HCT116 (cell line): ENCODE measurements at regions not wholly inside any gene's neighbourhood (a gene's known extent, or its start where the extent isn't known, plus 50 kb on each side); places are given as distances from the start of the nearest gene placed in this dataset.

Experiments used
- ATAC-seq: fragments of 200-7000 bp; cut with Tn5 transposase; 2 replicates; pipeline ENCODE4 v1.9.1; 2020; ENCODE audit warnings: mild to moderate bottlenecking, moderate library complexity
- BruUV-seq: library from RNA; stranded (reverse); fragments of 400-500 nt; replicated peaks from 2 replicates; lab custom pipeline; 2021; lab: Mats Ljungman, UMichigan
- CTCF ChIA-PET: fragments of 300-600 bp; sonication (Branson Sonifier 250); formaldehyde crosslinking; loops from one replicate; lab custom pipeline; 2021; ENCODE audit warnings: antibody characterized with exemption; lab: Charles Lee
- POLR2A ChIA-PET: fragments of 300-600, 350-600 bp; sonication (Branson Sonifier 250); formaldehyde crosslinking; loops from one replicate; lab custom pipeline; 2021; ENCODE audit warnings: antibody characterized with exemption; lab: Charles Lee
- RAD21 ChIA-PET, 2 experiments: fragments of 300-600 bp; sonication (Branson Sonifier 250); formaldehyde crosslinking; loops; one replicate each; lab custom pipeline; 2023; ENCODE audit warnings: low total read pairs in 2 of 2; ENCODE audit not compliant: uncharacterized antibody in 2 of 2, unreplicated experiment in 2 of 2, low non-redundant PET in 1 of 2; lab: Charles Lee
- DNase-seq: peaks from one replicate; pipeline ENCODE4 v3.0.0-alpha.2; 2010; ENCODE audit warnings: low read depth, low spot score
- H2AFZ ChIP-seq: fragments of 200-600 bp; shearing (Covaris generic), sonication (generic); 2 replicates; pipeline ENCODE4 v1.6.1; 2017; ENCODE audit warnings: low read depth, mixed run types, mixed read lengths, antibody characterized with exemption, low read length; ENCODE audit not compliant: poor library complexity, severe bottlenecking
- H3K27ac ChIP-seq: 2 replicates; pipeline ENCODE4 v1.5.1; 2012; ENCODE audit warnings: low read depth, low read length
- H3K27me3 ChIP-seq: fragments of 200-600 bp; sonication (generic); 2 replicates; pipeline ENCODE4 v1.6.1; 2016; ENCODE audit warnings: mixed run types, low read length, mixed read lengths; ENCODE audit not compliant: insufficient read depth
- H3K36me3 ChIP-seq, 2 experiments: fragments of 200-500 bp in 1 of 2; fragments of 200-600 bp in 1 of 2; sonication (Bioruptor generic) in 1 of 2; sonication (generic) in 1 of 2; 2 replicates each; pipeline versions ENCODE4 v1.5.1 to v1.6.1; 2014 to 2016; ENCODE audit warnings: low read length in 2 of 2, inconsistent platforms in 1 of 2, mixed read lengths in 1 of 2, mixed run types in 1 of 2; ENCODE audit not compliant: insufficient read depth in 2 of 2, control insufficient read depth in 1 of 2
- H3K4me1 ChIP-seq, 2 experiments: fragments of 200-600 bp in 1 of 2; sonication (generic) in 1 of 2; 2 replicates each; pipeline versions ENCODE4 v1.5.1 to v1.6.1; 2012 to 2017; ENCODE audit warnings: low read length in 2 of 2, inconsistent platforms in 1 of 2, mild to moderate bottlenecking in 1 of 2, mixed read lengths in 1 of 2, mixed run types in 1 of 2, moderate library complexity in 1 of 2; ENCODE audit not compliant: insufficient read depth in 2 of 2, control insufficient read depth in 1 of 2
- H3K4me2 ChIP-seq: fragments of 200-600 bp; sonication (generic); 2 replicates; pipeline ENCODE4 v1.6.1; 2017; ENCODE audit warnings: mixed run types, low read length, mixed read lengths
- H3K4me3 ChIP-seq, 2 experiments: fragments of 200-600 bp in 1 of 2; sonication (generic) in 1 of 2; replicated peaks in 1 of 2; 2 replicates each; pipeline ENCODE4 v1.5.1; 2011 to 2016; ENCODE audit warnings: low read length in 2 of 2, control low read depth in 1 of 2, low read depth in 1 of 2, mild to moderate bottlenecking in 1 of 2, mixed read lengths in 1 of 2, mixed run types in 1 of 2
- H3K79me2 ChIP-seq: fragments of 200-600 bp; sonication (generic); 2 replicates; pipeline ENCODE4 v1.6.1; 2017; ENCODE audit warnings: mild to moderate bottlenecking, mixed run types, low read length, moderate library complexity, mixed read lengths; ENCODE audit not compliant: insufficient read depth
- H3K9ac ChIP-seq: fragments of 200-600 bp; sonication (generic); 2 replicates; pipeline ENCODE4 v1.6.1; 2016; ENCODE audit warnings: low read length, mixed read lengths
- H3K9me2 ChIP-seq: fragments of 200-600 bp; sonication (generic), shearing (Covaris generic); 2 replicates; pipeline ENCODE4 v1.6.1; 2017; ENCODE audit warnings: mixed run types, mild to moderate bottlenecking, moderate library complexity; ENCODE audit not compliant: insufficient read depth
- H3K9me3 ChIP-seq, 2 experiments: fragments of 200-500 bp in 1 of 2; fragments of 200-600 bp in 1 of 2; sonication (Bioruptor generic) in 1 of 2; sonication (generic) in 1 of 2; 2 replicates each; pipeline ENCODE4 v1.6.1; 2014 to 2017; ENCODE audit warnings: low read length in 2 of 2, mixed read lengths in 2 of 2, inconsistent platforms in 1 of 2, low read depth in 1 of 2, mild to moderate bottlenecking in 1 of 2, mixed run types in 1 of 2, moderate library complexity in 1 of 2; ENCODE audit not compliant: control insufficient read depth in 1 of 2, insufficient read depth in 1 of 2
- H4K20me1 ChIP-seq: fragments of 200-600 bp; sonication (generic), shearing (Covaris generic); 2 replicates; pipeline ENCODE4 v1.6.1; 2017; ENCODE audit warnings: mixed run types, mild to moderate bottlenecking, moderate library complexity; ENCODE audit not compliant: insufficient read depth
- ATF3 ChIP-seq: IDR thresholded peaks from 2 replicates; pipeline ENCODE4 v1.6.1; 2012
- CBX3 ChIP-seq: IDR thresholded peaks from 2 replicates; pipeline ENCODE4 v1.6.1; 2012; ENCODE audit warnings: low read depth
- FOSL1 ChIP-seq: IDR thresholded peaks from 2 replicates; pipeline ENCODE4 v1.6.1; 2012; ENCODE audit warnings: low read depth
- JUND ChIP-seq: IDR thresholded peaks from 2 replicates; pipeline ENCODE4 v1.6.1; 2012
- MAX ChIP-seq: IDR thresholded peaks from 2 replicates; pipeline ENCODE4 v1.6.1; 2012
- POLR2AphosphoS5 ChIP-seq: IDR thresholded peaks from 2 replicates; pipeline ENCODE4 v1.6.1; 2011; ENCODE audit warnings: mild to moderate bottlenecking, low read depth, low read length, moderate library complexity
- RAD21 ChIP-seq: IDR thresholded peaks from 2 replicates; pipeline ENCODE4 v1.6.1; 2012; ENCODE audit warnings: low read depth, mild to moderate bottlenecking
- TCF7L2 ChIP-seq: IDR thresholded peaks from 2 replicates; pipeline ENCODE4 v1.7.0; 2011; ENCODE audit warnings: borderline replicate concordance, inconsistent platforms; ENCODE audit not compliant: insufficient read depth, insufficient read length; ENCODE audit errors: extremely low read depth
- YY1 ChIP-seq: IDR thresholded peaks from 2 replicates; pipeline ENCODE4 v1.6.1; 2011; ENCODE audit warnings: low read length, low read depth, moderate library complexity, mild to moderate bottlenecking; ENCODE audit not compliant: insufficient replicate concordance; ENCODE audit errors: extremely low read depth
- ZBTB33 ChIP-seq: IDR thresholded peaks from 2 replicates; pipeline ENCODE4 v1.6.1; 2011; ENCODE audit warnings: mild to moderate bottlenecking, low read length, moderate library complexity; ENCODE audit not compliant: insufficient replicate concordance; ENCODE audit errors: extremely low read depth
- ZNF274 ChIP-seq: fragments of 200-500 bp; sonication (Bioruptor generic); IDR thresholded peaks from 2 replicates; pipeline ENCODE4 v1.6.1; 2014; ENCODE audit warnings: mild to moderate bottlenecking, low read depth, low read length, inconsistent platforms
- intact Hi-C: fragments of 100-400 bp; cut with micrococcal nuclease; formaldehyde crosslinking; loops from 2 replicates; pipeline ENCODE4 v1.10.0; 2022
- TF ChIP-seq, protein P1 (sequence below), 3 experiments: fragments of 200-600 bp in 1 of 3; sonication (generic) in 1 of 3; IDR thresholded peaks in 2 of 3; conservative IDR thresholded peaks in 1 of 3; 2 replicates each; pipeline ENCODE4 v1.5.1; 2012 to 2017; ENCODE audit warnings: low read depth in 2 of 3, low read length in 2 of 3, antibody characterized with exemption in 1 of 3, borderline replicate concordance in 1 of 3, control low read depth in 1 of 3, mild to moderate bottlenecking in 1 of 3, mixed read lengths in 1 of 3, mixed run types in 1 of 3, moderate library complexity in 1 of 3; ENCODE audit not compliant: insufficient read depth in 1 of 3

DNA sequence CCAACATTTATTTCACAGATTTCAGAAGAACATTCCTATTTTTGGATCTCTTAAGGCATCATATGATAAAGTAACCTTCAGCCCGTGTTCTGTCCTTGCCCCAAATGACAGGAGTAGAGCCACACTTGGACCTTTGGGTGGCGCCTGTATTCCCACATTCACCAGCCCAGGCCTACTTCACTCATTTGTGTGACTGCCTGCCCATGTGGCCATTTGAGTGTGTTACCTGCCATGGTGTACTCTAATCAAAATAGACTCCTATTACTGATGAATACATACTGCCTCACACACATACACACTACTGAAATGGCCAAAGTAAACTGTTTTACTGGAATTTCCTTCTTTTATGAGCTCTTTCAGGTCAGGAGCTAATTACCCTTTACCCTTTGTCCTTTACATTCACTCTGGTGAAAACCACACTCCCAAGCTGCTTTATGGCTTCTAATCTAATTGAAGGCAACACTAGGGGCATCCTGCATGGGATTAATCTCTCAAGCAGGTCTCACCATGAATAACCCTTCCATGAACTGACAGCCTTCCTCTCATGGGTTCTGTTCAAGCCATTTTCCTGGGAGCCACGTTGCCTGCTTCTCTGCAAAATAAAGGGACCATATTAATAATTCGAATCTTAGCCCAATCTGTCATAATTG is 271.0 kb upstream of the GALNT5 start:
- RAD21 ChIA-PET: no interaction called here
- H3K4me2 ChIP-seq: no peak overlapping the region
- no peak overlapping the region for H3K4me3 ChIP-seq
- CTCF ChIA-PET: no interaction called here
- BruUV-seq: no TSS peak
- peaks cover 0 to 5% of the 10 kb centered on the region in 2 experiments; a peak in 2 of 4 replicates for H3K4me1 ChIP-seq
- H3K9me3 ChIP-seq: no peaks in the 10 kb centered on the region
- POLR2A ChIA-PET: no interaction called here
- no peaks in the 10 kb centered on the region for H3K9me2 ChIP-seq
- ATAC-seq (peak; percentile 92), DNase-seq (peak; percentile 6)
- no peaks in the 10 kb centered on the region for H3K79me2 ChIP-seq
- intact Hi-C loops: no loop called here
- no peak overlapping the region for H3K27ac ChIP-seq
- no peaks in the 10 kb centered on the region for H3K27me3 ChIP-seq
- no peaks in the 10 kb centered on the region for H3K36me3 ChIP-seq
- peak overlapping the region; percentile 86 for H2AFZ ChIP-seq
- no peaks in the 10 kb centered on the region for H4K20me1 ChIP-seq
- TF ChIP-seq ZBTB33 (no peak), POLR2AphosphoS5 (no peak), YY1 (no peak), ATF3 (no peak), CBX3 (0 out of 2 replicates have a peak, but pooled peaks have one; percentile 25), TCF7L2 (no peak), RAD21 (peak; percentile 35), JUND (no peak), ZNF274 (no peak), FOSL1 (no peak), MAX (peak; percentile 39; the same call in 1 of the 2 replicates)
- TF ChIP-seq, protein P1, sequence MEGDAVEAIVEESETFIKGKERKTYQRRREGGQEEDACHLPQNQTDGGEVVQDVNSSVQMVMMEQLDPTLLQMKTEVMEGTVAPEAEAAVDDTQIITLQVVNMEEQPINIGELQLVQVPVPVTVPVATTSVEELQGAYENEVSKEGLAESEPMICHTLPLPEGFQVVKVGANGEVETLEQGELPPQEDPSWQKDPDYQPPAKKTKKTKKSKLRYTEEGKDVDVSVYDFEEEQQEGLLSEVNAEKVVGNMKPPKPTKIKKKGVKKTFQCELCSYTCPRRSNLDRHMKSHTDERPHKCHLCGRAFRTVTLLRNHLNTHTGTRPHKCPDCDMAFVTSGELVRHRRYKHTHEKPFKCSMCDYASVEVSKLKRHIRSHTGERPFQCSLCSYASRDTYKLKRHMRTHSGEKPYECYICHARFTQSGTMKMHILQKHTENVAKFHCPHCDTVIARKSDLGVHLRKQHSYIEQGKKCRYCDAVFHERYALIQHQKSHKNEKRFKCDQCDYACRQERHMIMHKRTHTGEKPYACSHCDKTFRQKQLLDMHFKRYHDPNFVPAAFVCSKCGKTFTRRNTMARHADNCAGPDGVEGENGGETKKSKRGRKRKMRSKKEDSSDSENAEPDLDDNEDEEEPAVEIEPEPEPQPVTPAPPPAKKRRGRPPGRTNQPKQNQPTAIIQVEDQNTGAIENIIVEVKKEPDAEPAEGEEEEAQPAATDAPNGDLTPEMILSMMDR (IDR thresholded peaks at IDR 0.05 in 2 of 3, conservative IDR thresholded peaks at IDR 0.05 in 1 of 3; ENCODE audit: borderline replicate concordance in 1 of 3, insufficient read depth in 1 of 3, low read depth in 2 of 3, low read length in 2 of 3): peak; percentile 22 to 32 (median 26); a peak in 3 of 6 replicates
- TF ChIP-seq, all 23 proteins: peak for 4
- no peak overlapping the region for H3K9ac ChIP-seq
